Suprapubic skin (tissue), 4 donors: ENCODE measurements at regions not wholly inside any gene's neighbourhood (a gene's known extent, or its start where the extent isn't known, plus 50 kb on each side); places are given as distances from the start of the nearest gene placed in this dataset.

Experiments
- DNase-seq, 2 donors: peaks; one replicate each; pipeline ENCODE4 v3.0.0-alpha.2; 2019; ENCODE audit warnings: low spot score in 2 of 2
- H3K27ac ChIP-seq: fragments of 200-600 bp; sonication (generic); one replicate; pipeline ENCODE4 v1.5.1; 2019
- H3K27me3 ChIP-seq: fragments of 200-600 bp; sonication (generic); one replicate; pipeline ENCODE4 v1.5.1; 2019
- H3K36me3 ChIP-seq: fragments of 200-600 bp; sonication (generic); one replicate; pipeline ENCODE4 v1.5.1; 2019
- H3K4me1 ChIP-seq: fragments of 200-600 bp; sonication (generic); one replicate; pipeline ENCODE4 v1.5.1; 2019
- H3K4me3 ChIP-seq: fragments of 200-600 bp; sonication (generic); one replicate; pipeline ENCODE4 v1.5.1; 2019; ENCODE audit warnings: mild to moderate bottlenecking
- H3K9me3 ChIP-seq: fragments of 200-600 bp; sonication (generic); one replicate; pipeline ENCODE4 v1.5.1; 2019
- CTCF ChIP-seq, 2 donors: fragments of 200-600 bp in 1 of 2; fragments of 450-650 bp in 1 of 2; sonication (generic) in 1 of 2; IDR thresholded peaks; one replicate each; pipeline ENCODE4 v1.5.1; 2016 to 2019; ENCODE audit warnings: antibody characterized with exemption in 2 of 2, mild to moderate bottlenecking in 1 of 2, moderate library complexity in 1 of 2
- EP300 ChIP-seq: sonication (generic); formaldehyde crosslinking; IDR thresholded peaks from one replicate; pipeline ENCODE4 v1.6.1; 2017; ENCODE audit warnings: antibody characterized with exemption
- POLR2A ChIP-seq, 2 donors: fragments of 450-650 bp; IDR thresholded peaks; one replicate each; pipeline ENCODE4 v1.6.1; 2017; ENCODE audit warnings: antibody characterized with exemption in 2 of 2, mild to moderate bottlenecking in 2 of 2, moderate library complexity in 2 of 2
- POLR2AphosphoS5 ChIP-seq, 3 donors: sonication (generic); formaldehyde crosslinking; IDR thresholded peaks; one replicate each; pipeline ENCODE4 v1.6.1; 2017; ENCODE audit warnings: antibody characterized with exemption in 3 of 3
- WGBS: methylation state at CpG from one replicate; pipeline ENCODE4 v1.1.5; 2018; 5-methylcytosine and 5-hydroxymethylcytosine counted together

DNA sequence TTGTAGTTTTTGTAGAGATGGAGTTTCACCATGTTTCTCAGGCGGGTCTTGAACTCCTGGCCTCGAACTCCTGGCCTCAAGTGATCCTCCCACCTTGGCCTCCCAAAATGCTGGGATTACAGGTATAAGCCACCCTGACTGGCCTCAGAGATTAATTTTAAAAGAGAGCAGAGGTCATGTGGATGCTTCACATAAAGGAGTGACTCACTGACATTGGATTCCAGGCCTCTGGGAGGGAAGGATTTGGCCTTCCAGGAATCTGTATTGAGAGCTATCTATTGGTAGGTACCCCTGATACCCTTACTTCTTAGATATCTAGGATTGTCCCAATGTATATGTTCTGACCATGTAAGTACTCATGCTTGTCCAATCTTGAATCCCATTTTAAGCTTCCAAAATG, 138.4 kb downstream of the FAM161A start:
- no peaks in the 10 kb centered on the region for H3K27me3 ChIP-seq
- no peak for DNase-seq
- H3K27ac ChIP-seq, result no peak overlapping the region
- H3K4me1 ChIP-seq, result peaks cover 5% of the 10 kb centered on the region
- H3K4me3 ChIP-seq, result no peak overlapping the region
- TF ChIP-seq EP300, result no peak
- TF ChIP-seq POLR2AphosphoS5 (IDR thresholded peaks at IDR 0.05), result no peak
- no peaks in the 10 kb centered on the region for H3K36me3 ChIP-seq
- no peaks in the 10 kb centered on the region for H3K9me3 ChIP-seq
- WGBS, result 96% methylated on average over 2 of the region's 2 CpGs

DNA sequence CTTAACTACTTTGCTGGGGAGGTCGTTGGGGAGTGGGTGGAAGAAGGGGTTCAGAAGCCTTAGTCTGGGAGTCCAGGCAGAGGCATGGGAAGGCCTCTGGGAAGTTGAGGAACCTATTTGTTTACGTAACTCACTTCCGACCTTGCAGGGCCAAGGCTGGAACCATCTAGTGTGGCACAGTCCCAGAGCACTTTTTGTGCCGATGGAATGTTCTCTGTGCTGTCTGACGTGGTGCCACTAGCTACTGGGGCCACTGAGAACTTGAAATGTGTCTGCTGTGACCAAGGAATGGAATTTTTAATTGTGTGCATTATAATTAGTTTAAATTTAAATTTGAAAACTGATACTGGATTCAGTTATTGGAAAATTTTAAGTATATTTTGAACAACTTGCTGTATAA, 139.7 kb downstream of the FAM161A start:
- Histone ChIP-seq H3K27me3 (no peaks in the 10 kb centered on the region), H3K9me3 (no peaks in the 10 kb centered on the region), H3K27ac (no peak overlapping the region), H3K36me3 (no peaks in the 10 kb centered on the region), H3K4me1 (peaks cover 5% of the 10 kb centered on the region), H3K4me3 (no peak overlapping the region)
- DNase-seq, result no peak
- 66% methylated on average over 5 of the region's 5 CpGs for WGBS
- TF ChIP-seq POLR2AphosphoS5 (IDR thresholded peaks at IDR 0.05), result no peak
- TF ChIP-seq POLR2A (IDR thresholded peaks at IDR 0.05), result no peak
- TF ChIP-seq CTCF (IDR thresholded peaks at IDR 0.05), result no peak

DNA sequence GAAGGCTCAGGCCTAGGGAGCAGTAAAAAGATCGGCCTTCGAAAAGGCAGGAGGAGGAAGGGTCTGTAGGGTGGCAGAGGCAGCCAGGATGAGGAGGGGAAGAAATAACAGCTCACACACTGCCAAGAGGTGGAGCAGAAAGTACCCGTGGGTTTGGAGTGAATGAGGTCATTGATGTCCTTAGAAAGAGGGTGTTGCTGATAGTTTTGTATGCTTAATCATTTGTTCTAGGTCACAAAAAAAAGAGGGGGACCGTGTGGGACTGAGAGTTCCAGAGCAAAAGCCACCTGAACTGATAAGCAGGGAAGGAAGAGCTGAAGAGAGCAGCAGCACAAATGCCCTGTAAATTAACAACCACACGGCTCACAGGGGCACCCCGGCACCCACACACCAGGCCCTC, 140.4 kb downstream of the FAM161A start:
- WGBS, result 61% methylated on average over 6 of the region's 6 CpGs
- no peak for DNase-seq
- peak overlapping the region; percentile 29 for H3K27ac ChIP-seq

DNA sequence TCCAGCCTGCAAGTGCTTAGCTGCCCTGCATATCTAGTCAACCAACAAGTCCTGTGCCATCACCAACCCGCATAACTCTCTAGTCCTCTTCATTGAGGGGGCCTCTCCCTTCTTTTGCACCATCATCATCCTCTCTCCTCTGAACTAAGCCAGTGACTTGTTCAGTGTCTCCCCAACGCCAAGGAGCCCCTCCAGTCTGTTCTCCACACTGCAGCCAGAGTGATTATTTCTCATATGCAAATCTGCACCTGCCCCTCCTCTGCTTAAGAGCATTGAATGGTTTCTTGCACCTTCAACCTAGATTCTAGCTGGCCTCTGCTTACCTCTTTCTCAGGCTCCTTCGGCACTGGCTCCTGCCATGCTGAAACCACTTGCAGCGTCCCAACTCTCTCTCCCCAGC, 141.8 kb downstream of the FAM161A start:
- Histone ChIP-seq H3K4me1 (peaks cover 5% of the 10 kb centered on the region), H3K4me3 (no peak overlapping the region), H3K27me3 (no peaks in the 10 kb centered on the region), H3K36me3 (no peaks in the 10 kb centered on the region), H3K27ac (no peak overlapping the region), H3K9me3 (no peaks in the 10 kb centered on the region)
- no peak for DNase-seq
- TF ChIP-seq POLR2AphosphoS5 (IDR thresholded peaks at IDR 0.05) (no peak), EP300 (no peak), CTCF (IDR thresholded peaks at IDR 0.05) (no peak), POLR2A (IDR thresholded peaks at IDR 0.05) (no peak)
- WGBS, result 74% methylated on average over 4 of the region's 4 CpGs

More for the DNA sequence above, 140.4 kb downstream of the FAM161A start:
- no peak overlapping the region for H3K4me3 ChIP-seq
- no peaks in the 10 kb centered on the region for H3K9me3 ChIP-seq
- H3K27me3 ChIP-seq, result no peaks in the 10 kb centered on the region
- no peaks in the 10 kb centered on the region for H3K36me3 ChIP-seq
- TF ChIP-seq POLR2AphosphoS5 (IDR thresholded peaks at IDR 0.05) (no peak), CTCF (IDR thresholded peaks at IDR 0.05) (no peak), EP300 (no peak), POLR2A (IDR thresholded peaks at IDR 0.05) (no peak)
- H3K4me1 ChIP-seq, result peaks cover 5% of the 10 kb centered on the region

DNA sequence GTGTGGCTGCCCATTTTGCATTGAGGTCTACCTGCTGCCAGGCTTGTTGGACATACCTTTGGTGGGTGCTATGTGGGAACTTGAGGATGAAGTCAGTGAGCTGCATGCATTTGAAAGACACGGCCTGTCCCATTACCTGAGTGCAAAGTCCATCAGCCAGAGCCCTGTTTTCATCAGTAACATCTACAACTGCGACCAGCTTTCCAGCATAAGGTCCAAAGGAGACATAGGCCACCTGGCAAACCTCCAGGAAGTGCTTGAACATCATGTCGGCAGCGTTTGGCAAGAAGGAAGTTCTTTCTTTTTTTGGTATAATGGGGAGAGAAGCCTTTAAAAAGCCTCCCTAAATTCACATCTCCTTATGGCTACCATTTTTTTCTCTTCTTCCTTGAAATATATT, 143.1 kb downstream of the FAM161A start:
- Histone ChIP-seq H3K27me3 (no peaks in the 10 kb centered on the region), H3K9me3 (no peaks in the 10 kb centered on the region), H3K4me3 (no peak overlapping the region), H3K27ac (no peak overlapping the region), H3K36me3 (no peaks in the 10 kb centered on the region), H3K4me1 (peaks cover 5% of the 10 kb centered on the region)
- TF ChIP-seq POLR2A (IDR thresholded peaks at IDR 0.05), result no peak
- no peak for DNase-seq
- WGBS, result 73% methylated on average over 4 of the region's 4 CpGs

DNA sequence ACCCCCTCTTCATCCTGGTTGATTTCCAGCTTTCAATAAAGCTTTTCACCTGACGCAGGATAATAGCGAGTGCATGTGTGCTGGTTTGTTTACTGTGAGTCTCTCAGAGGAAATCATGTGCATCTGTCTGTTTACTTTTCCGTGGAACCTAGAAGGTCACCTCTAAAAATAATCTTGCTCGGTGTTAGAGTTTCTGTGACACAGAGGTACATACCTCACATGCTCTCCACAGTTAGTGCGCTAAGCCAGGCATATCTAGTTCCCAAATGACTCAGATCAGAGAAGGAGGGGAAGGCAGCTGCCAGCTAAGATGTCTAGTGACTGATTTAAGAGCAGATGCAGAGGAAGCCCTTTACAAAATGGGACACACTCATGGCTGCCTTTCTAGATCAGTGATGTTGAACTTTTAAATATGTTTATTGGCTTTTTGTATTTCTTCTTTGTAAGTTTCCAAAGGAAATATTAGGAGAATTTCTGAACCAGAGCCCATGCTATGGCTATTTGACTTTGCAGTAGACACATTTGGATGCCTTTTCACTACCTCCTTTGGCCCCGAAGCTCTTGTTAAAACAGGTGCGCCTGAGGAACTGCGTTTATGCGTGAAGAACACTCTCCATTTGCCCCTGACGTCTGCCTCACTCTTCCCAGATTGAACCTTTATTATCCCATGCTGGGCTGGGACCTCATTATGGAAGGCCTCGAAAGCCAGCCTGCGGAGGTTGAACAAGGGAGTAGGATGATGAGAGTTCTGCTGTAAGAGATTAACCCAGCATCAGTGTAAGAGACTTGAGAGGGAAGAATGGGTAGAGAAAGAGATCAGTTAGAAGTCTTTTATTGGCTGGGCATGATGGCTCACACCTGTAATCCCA, 145.6 kb downstream of the FAM161A start:
- Histone ChIP-seq H3K36me3 (no peaks in the 10 kb centered on the region), H3K4me3 (no peak overlapping the region), H3K4me1 (peaks cover under 1% of the 10 kb centered on the region), H3K27me3 (no peaks in the 10 kb centered on the region), H3K27ac (no peak overlapping the region), H3K9me3 (no peaks in the 10 kb centered on the region)
- TF ChIP-seq EP300 (no peak), CTCF (IDR thresholded peaks at IDR 0.05) (no peak), POLR2AphosphoS5 (IDR thresholded peaks at IDR 0.05) (no peak), POLR2A (IDR thresholded peaks at IDR 0.05) (no peak)
- WGBS, result 81% methylated on average over 12 of the region's 12 CpGs
- no peak for DNase-seq
